Vagina (tissue), 2 donors: ENCODE measurements at regions not wholly inside any gene's neighbourhood (a gene's known extent, or its start where the extent isn't known, plus 50 kb on each side); places are given as distances from the start of the nearest gene placed in this dataset.

ENCODE experiments used
- CTCF ChIP-seq, 3 experiments: fragments of 450-650 bp in 2 of 3; fragments of 200-600 bp in 1 of 3; sonication (generic) in 1 of 3; IDR thresholded peaks; one replicate each; pipeline ENCODE4 v1.5.1; 2017 to 2019; ENCODE audit warnings: antibody characterized with exemption in 3 of 3, mild to moderate bottlenecking in 2 of 3, moderate library complexity in 2 of 3
- POLR2A ChIP-seq, 2 donors: fragments of 450-650 bp; IDR thresholded peaks; one replicate each; pipeline ENCODE4 v1.6.1; 2017; ENCODE audit warnings: antibody characterized with exemption in 2 of 2, mild to moderate bottlenecking in 2 of 2, moderate library complexity in 2 of 2

- TF ChIP-seq CTCF (IDR thresholded peaks at IDR 0.05), result no peak
- no peak for TF ChIP-seq POLR2A (IDR thresholded peaks at IDR 0.05)
Measured at GRCh38 chr9:89811886-89812450, 207.2 kb downstream of the GADD45G start.
